ENCODE measurements at regions not wholly inside any gene's neighbourhood (a gene's known extent, or its start where the extent isn't known, plus 50 kb on each side); places are given as distances from the start of the nearest gene placed in this dataset.

GRCh38 chr2:17322461-17322860 is 195.8 kb downstream of the RAD51AP2 start:
- Histone ChIP-seq H2AFZ (ENCODE audit: low read depth) (no peak overlapping the region), H3K27me3 (ENCODE audit: insufficient read depth) (no peaks in the 10 kb centered on the region), H4K20me1 (ENCODE audit: insufficient read depth) (no peaks in the 10 kb centered on the region), H3K9me3 (no peaks in the 10 kb centered on the region), H3K4me3 (ENCODE audit: low read depth in 2 of 2, low read length in 1 of 2) (no peak overlapping the region), H3K9ac (no peak overlapping the region), H3K79me2 (ENCODE audit: insufficient read depth) (no peaks in the 10 kb centered on the region), H3K36me3 (replicated peaks in 1 of 2; ENCODE audit: control insufficient read depth in 1 of 2, insufficient read depth in 2 of 2, low read length in 1 of 2) (no peaks in the 10 kb centered on the region), H3K27ac (ENCODE audit: low read depth in 2 of 2, low read length in 1 of 2) (no peak overlapping the region), H3K9me2 (no peaks in the 10 kb centered on the region), H3F3A (replicated peaks; ENCODE audit: insufficient read depth) (no peaks in the 10 kb centered on the region), H3K4me2 (no peak overlapping the region), H3K4me1 (ENCODE audit: control insufficient read depth in 1 of 2, insufficient read depth in 2 of 2, low read depth in 1 of 2, low read length in 1 of 2) (peaks cover 0 to 5% of the 10 kb centered on the region in 2 experiments; a peak in 2 of 4 replicates)
- CTCF ChIA-PET = interaction anchor here (1.2 to 3.7 kb wide), 4 partner anchors 12 to 551 kb away, joined by 3 to 38 read pairs (median 5); no protein-coding TSS in a partner anchor
- 27% methylated on average over 2 of the region's 2 CpGs for WGBS (ENCODE audit: low lambda C conversion rate)
- DNase-seq = no peak
- POLR2A ChIA-PET = interaction anchor here (0.6 kb wide), 1 partner anchor 872 kb away, joined by 3 read pairs; no protein-coding TSS in a partner anchor
- TF ChIP-seq FOXJ3 (CRISPR knock-in tag; IDR thresholded peaks at IDR 0.05) (no peak), MXI1 (IDR thresholded peaks at IDR 0.05; ENCODE audit: low read depth, low read length) (no peak), PBX3 (IDR thresholded peaks at IDR 0.05) (no peak), YY1 (IDR thresholded peaks at IDR 0.05; ENCODE audit: low read depth) (no peak), MAX (IDR thresholded peaks at IDR 0.05; ENCODE audit: low read depth) (no peak), MEF2A (IDR thresholded peaks at IDR 0.05; ENCODE audit: borderline replicate concordance, low read depth) (no peak), POLR2AphosphoS5 (IDR thresholded peaks at IDR 0.05; ENCODE audit: low read depth, low read length) (no peak), EZH2phosphoT487 (IDR thresholded peaks at IDR 0.05; ENCODE audit: borderline replicate concordance, low read depth) (no peak), SMC3 (IDR thresholded peaks at IDR 0.05; ENCODE audit: low read depth, low read length) (no peak), ELF1 (IDR thresholded peaks at IDR 0.05) (no peak), TCF12 (IDR thresholded peaks at IDR 0.05) (no peak), RAD21 (IDR thresholded peaks at IDR 0.05; ENCODE audit: low read length) (no peak), REST (IDR thresholded peaks at IDR 0.05; ENCODE audit: low read depth, low read length) (no peak)

- no peaks in the 10 kb centered on the region for H3K79me2 ChIP-seq (ENCODE audit: insufficient read depth)
- TF ChIP-seq USF2 (IDR thresholded peaks at IDR 0.05; ENCODE audit: borderline replicate concordance, low read depth, low read length) = no peak
- TF ChIP-seq IRF3 (IDR thresholded peaks at IDR 0.05; ENCODE audit: low read depth, low read length) = no peak
- TF ChIP-seq EP300 (IDR thresholded peaks at IDR 0.05; ENCODE audit: borderline replicate concordance in 1 of 2, low read depth in 1 of 2, low read length in 1 of 2) = no peak
- no peak for TF ChIP-seq SMC3 (IDR thresholded peaks at IDR 0.05; ENCODE audit: low read depth, low read length)
- no peak for TF ChIP-seq RAD21 (IDR thresholded peaks at IDR 0.05; ENCODE audit: low read length)
- no peak; the same call in 1 of the 2 replicates for TF ChIP-seq GATA2 (CRISPR knock-in tag; IDR thresholded peaks at IDR 0.05)
- no peak for TF ChIP-seq ZBTB33 (IDR thresholded peaks at IDR 0.05; ENCODE audit: borderline replicate concordance, low read depth)
- CTCF ChIA-PET = interaction anchor here (1.2 to 3.7 kb wide), 2 partner anchors 8 to 9 kb away, joined by 5 to 38 read pairs; no protein-coding TSS in a partner anchor
Measured at GRCh38 chr2:17319090-17319489, 199.2 kb downstream of the RAD51AP2 start.

More at GRCh38 chr2:17319090-17319489, 199.2 kb downstream of the RAD51AP2 start:
- Histone ChIP-seq H3K4me1 (ENCODE audit: control insufficient read depth in 1 of 2, insufficient read depth in 2 of 2, low read depth in 1 of 2, low read length in 1 of 2) (peaks cover 0 to 8% of the 10 kb centered on the region in 2 experiments; a peak in 2 of 4 replicates), H3K4me2 (no peak overlapping the region), H2AFZ (ENCODE audit: low read depth) (no peak overlapping the region), H4K20me1 (ENCODE audit: insufficient read depth) (no peaks in the 10 kb centered on the region), H3K4me3 (ENCODE audit: low read depth in 2 of 2, low read length in 1 of 2) (no peak overlapping the region), H3K36me3 (replicated peaks in 1 of 2; ENCODE audit: control insufficient read depth in 1 of 2, insufficient read depth in 2 of 2, low read length in 1 of 2) (no peaks in the 10 kb centered on the region), H3K9me2 (no peaks in the 10 kb centered on the region), H3K27me3 (ENCODE audit: insufficient read depth) (no peaks in the 10 kb centered on the region), H3F3A (replicated peaks; ENCODE audit: insufficient read depth) (no peaks in the 10 kb centered on the region), H3K27ac (ENCODE audit: low read depth in 2 of 2, low read length in 1 of 2) (no peak overlapping the region), H3K9me3 (no peaks in the 10 kb centered on the region), H3K9ac (no peak overlapping the region)
- POLR2A ChIA-PET = no interaction called here
- DNase-seq = no peak
